ENCODE measurements at regions not wholly inside any gene's neighbourhood (a gene's known extent, or its start where the extent isn't known, plus 50 kb on each side); places are given as distances from the start of the nearest gene placed in this dataset.

DNA sequence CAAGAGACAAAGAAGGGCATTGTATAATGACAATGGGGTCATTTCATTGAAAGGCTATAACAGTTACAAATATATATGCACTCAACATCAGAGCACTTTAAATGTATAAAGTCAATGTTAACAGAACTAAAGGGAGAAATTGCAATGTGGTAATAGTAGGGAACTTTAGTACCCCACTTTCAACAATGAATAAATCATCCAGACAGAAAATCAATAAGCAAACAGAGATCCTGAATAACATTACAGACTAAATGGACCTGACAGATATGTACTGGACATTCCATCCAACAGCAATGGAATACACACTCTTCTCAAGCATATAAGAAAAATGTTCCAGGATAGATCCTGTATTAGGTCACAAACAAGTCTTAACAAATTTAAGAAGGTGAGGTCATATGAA, 90.5 kb upstream of the ALKAL2 start:
- H2BK5ac ChIP-seq (ENCODE audit: low read depth, low read length), result no peak overlapping the region
- H3K36me3 ChIP-seq (ENCODE audit: control insufficient read depth in 2 of 4, insufficient read depth in 4 of 4, low read length in 3 of 4), result no peaks in the 10 kb centered on the region
- H2AFZ ChIP-seq (ENCODE audit: low read length), result no peak overlapping the region
- H3K9me3 ChIP-seq (ENCODE audit: insufficient read depth in 2 of 2, low read depth in 1 of 2, low read length in 1 of 2), result no peaks in the 10 kb centered on the region
- no peak overlapping the region for H3K9ac ChIP-seq (replicated peaks in 1 of 4; ENCODE audit: extremely low read depth in 1 of 4, low read depth in 3 of 4, low read length in 3 of 4)
- no peak overlapping the region for H3K14ac ChIP-seq (ENCODE audit: insufficient read length)
- no peaks in the 10 kb centered on the region for H3K23me2 ChIP-seq (ENCODE audit: low read depth, low read length)
- H4K8ac ChIP-seq (ENCODE audit: extremely low read depth, insufficient read depth, low read length), result no peak overlapping the region
- H2BK15ac ChIP-seq (ENCODE audit: low read length), result no peak overlapping the region
- no peak for DNase-seq (ENCODE audit: low read depth in 1 of 2, low spot score in 2 of 2)
- no peak overlapping the region for H4K5ac ChIP-seq (ENCODE audit: insufficient read length, low read depth, low read length)
- ChIA-PET CTCF (ENCODE audit: partially characterized antibody) (no interaction called here), POLR2A (ENCODE audit: partially characterized antibody) (no interaction called here)
- no peak overlapping the region for H2BK20ac ChIP-seq (ENCODE audit: low read length)
- no peak overlapping the region for H3K18ac ChIP-seq (ENCODE audit: extremely low read depth, low read length)
- H2BK12ac ChIP-seq (ENCODE audit: low read depth, low read length), result no peak overlapping the region
- H2AK5ac ChIP-seq (ENCODE audit: low read depth, low read length), result no peak overlapping the region
- no peak overlapping the region for H3K56ac ChIP-seq (replicated peaks; ENCODE audit: insufficient read length, low read depth, low read length)
- no peak overlapping the region for H4K91ac ChIP-seq (replicated peaks; ENCODE audit: insufficient read length, low read length)
- no peak overlapping the region for H2BK120ac ChIP-seq (replicated peaks; ENCODE audit: low read depth, low read length)
- H3K4me3 ChIP-seq (ENCODE audit: extremely low read depth in 1 of 4, insufficient read depth in 2 of 4, low read depth in 3 of 4, low read length in 4 of 4), result no peak overlapping the region
- H3K4ac ChIP-seq (replicated peaks; ENCODE audit: insufficient read length, low read depth, low read length), result no peak overlapping the region
- no peaks in the 10 kb centered on the region for H4K20me1 ChIP-seq (replicated peaks in 1 of 2; ENCODE audit: control insufficient read depth in 1 of 2, insufficient read depth in 2 of 2, low read length in 2 of 2)
- H3K79me1 ChIP-seq (ENCODE audit: low read depth, low read length), result no peaks in the 10 kb centered on the region
- FAIRE-seq, result no peak
- H3K27me3 ChIP-seq (replicated peaks in 1 of 4; ENCODE audit: control insufficient read depth in 3 of 4, extremely low read depth in 1 of 4, insufficient read depth in 3 of 4, low read length in 3 of 4), result no peaks in the 10 kb centered on the region; a peak in 2 of 7 replicates
- no peak overlapping the region for H3K23ac ChIP-seq (ENCODE audit: insufficient read length)
- TF ChIP-seq CTBP2 (IDR thresholded peaks at IDR 0.05; ENCODE audit: borderline replicate concordance, insufficient read depth, insufficient read length, low read length) (no peak), SIN3A (conservative IDR thresholded peaks at IDR 0.05 in 1 of 2, IDR thresholded peaks at IDR 0.05 in 1 of 2; ENCODE audit: low read depth in 1 of 2, low read length in 2 of 2) (no peak), POLR2A (IDR thresholded peaks at IDR 0.05; ENCODE audit: control extremely low read depth in 1 of 2, low read depth in 2 of 2, low read length in 2 of 2) (no peak), NRF1 (IDR thresholded peaks at IDR 0.05; ENCODE audit: low read depth, low read length) (no peak), RAD21 (IDR thresholded peaks at IDR 0.05 in 1 of 2, conservative IDR thresholded peaks at IDR 0.05 in 1 of 2; ENCODE audit: low read depth in 2 of 2, low read length in 2 of 2) (no peak), JUND (IDR thresholded peaks at IDR 0.05; ENCODE audit: low read length) (no peak)
- no peaks in the 10 kb centered on the region for H3K79me2 ChIP-seq (ENCODE audit: control insufficient read depth in 1 of 2, insufficient read depth in 2 of 2, low read length in 2 of 2)
- H3K4me2 ChIP-seq (ENCODE audit: insufficient read depth in 1 of 2, low read depth in 2 of 2, low read length in 2 of 2), result no peak overlapping the region
- peaks cover 0 to 14% (median 4%) of the 10 kb centered on the region in 4 experiments; a peak in 4 of 7 replicates for H3K4me1 ChIP-seq (replicated peaks in 1 of 4; ENCODE audit: control insufficient read depth in 3 of 4, insufficient read depth in 4 of 4, low read length in 3 of 4)
- H3K27ac ChIP-seq (ENCODE audit: low read depth, low read length), result no peak overlapping the region
